ENCODE measurements at regions not wholly inside any gene's neighbourhood (a gene's known extent, or its start where the extent isn't known, plus 50 kb on each side); places are given as distances from the start of the nearest gene placed in this dataset.

GRCh38 chr9:91040371-91041215 is 239.0 kb downstream of the SYK start:
- in situ Hi-C loops (cut with MboI; ENCODE audit: low sequenced_read_pairs, unreplicated experiment), result loop anchor here (10.0 kb wide), 1 partner anchor 384 kb away; the partner anchor contains the start of gene NFIL3
- no peak for DNase-seq (ENCODE audit: low spot score)
- TF ChIP-seq, protein P1, sequence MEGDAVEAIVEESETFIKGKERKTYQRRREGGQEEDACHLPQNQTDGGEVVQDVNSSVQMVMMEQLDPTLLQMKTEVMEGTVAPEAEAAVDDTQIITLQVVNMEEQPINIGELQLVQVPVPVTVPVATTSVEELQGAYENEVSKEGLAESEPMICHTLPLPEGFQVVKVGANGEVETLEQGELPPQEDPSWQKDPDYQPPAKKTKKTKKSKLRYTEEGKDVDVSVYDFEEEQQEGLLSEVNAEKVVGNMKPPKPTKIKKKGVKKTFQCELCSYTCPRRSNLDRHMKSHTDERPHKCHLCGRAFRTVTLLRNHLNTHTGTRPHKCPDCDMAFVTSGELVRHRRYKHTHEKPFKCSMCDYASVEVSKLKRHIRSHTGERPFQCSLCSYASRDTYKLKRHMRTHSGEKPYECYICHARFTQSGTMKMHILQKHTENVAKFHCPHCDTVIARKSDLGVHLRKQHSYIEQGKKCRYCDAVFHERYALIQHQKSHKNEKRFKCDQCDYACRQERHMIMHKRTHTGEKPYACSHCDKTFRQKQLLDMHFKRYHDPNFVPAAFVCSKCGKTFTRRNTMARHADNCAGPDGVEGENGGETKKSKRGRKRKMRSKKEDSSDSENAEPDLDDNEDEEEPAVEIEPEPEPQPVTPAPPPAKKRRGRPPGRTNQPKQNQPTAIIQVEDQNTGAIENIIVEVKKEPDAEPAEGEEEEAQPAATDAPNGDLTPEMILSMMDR (IDR thresholded peaks at IDR 0.05; ENCODE audit: borderline replicate concordance, control extremely low read depth, extremely low read depth, insufficient read depth, missing control alignments), result no peak

DNA sequence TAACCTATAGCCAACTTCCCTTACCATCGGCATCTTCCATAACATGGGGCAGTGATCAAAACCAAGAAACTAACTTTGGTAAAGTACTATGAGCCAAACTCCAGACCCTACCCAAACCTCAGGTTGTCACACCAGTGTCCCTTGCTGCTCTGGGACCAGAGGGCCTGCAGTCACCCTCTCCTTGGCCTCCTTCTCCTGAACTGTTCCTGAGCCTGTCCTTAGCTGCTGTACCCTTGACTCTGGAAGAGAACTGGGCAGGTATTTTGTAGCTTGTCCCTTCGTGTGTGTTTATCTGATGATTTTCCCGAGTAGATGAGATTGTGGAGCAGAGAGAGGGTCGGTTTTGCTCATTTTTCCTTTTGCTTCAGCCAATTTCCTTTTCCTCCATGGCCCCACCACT is 240.4 kb downstream of the SYK start:
- TF ChIP-seq, protein P1 (IDR thresholded peaks at IDR 0.05; ENCODE audit: borderline replicate concordance, control extremely low read depth, extremely low read depth, insufficient read depth, missing control alignments), result no peak
- no peak for DNase-seq (ENCODE audit: low spot score)
- in situ Hi-C loops (cut with MboI; ENCODE audit: low sequenced_read_pairs, unreplicated experiment), result loop anchor here (10.0 kb wide), 1 partner anchor 383 kb away; the partner anchor contains the start of gene NFIL3

- TF ChIP-seq, protein P1 (IDR thresholded peaks at IDR 0.05; ENCODE audit: borderline replicate concordance, control extremely low read depth, extremely low read depth, insufficient read depth, missing control alignments), result no peak
- in situ Hi-C loops (cut with MboI; ENCODE audit: low sequenced_read_pairs, unreplicated experiment), result loop anchor here (10.0 kb wide), 1 partner anchor 382 kb away; the partner anchor contains the start of gene NFIL3
- DNase-seq (ENCODE audit: low spot score), result no peak
Observed at GRCh38 chr9:91042541-91042940, 240.9 kb downstream of the SYK start.

DNA sequence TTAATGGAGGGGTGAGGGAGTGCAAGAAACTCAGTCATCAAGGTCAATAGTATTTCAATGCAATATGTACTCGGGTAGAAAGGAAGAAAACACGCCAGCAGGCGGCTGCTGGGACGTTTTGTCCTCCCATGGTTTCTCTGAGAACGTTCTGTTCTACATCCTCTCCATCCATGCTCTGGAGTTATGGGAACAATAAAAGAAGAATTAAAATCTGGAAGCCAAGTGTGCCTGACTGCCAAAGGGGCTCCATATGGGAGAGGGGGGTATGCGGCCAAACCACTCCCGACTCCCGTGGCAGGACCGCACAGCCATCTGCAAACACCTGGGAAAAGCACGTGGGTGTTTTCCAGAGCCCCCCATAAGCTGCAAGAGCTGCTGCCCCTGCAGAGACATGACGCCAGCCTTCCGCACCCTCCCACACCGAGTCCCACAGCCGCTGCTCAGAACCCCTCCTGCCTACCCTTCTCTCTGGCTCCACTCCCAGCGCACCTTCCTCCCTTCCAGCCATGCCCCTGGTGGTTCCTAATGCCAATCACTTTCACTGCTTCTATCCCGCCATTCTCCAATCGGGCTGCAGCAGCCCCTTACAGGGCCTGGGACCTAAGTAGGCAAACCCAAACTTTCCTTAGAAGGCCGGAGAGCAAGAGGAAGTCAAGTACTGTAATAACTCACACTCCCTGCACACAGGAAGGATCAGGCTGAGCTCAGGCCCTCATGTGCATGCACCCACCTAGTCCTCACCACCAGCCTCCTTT is 241.6 kb downstream of the SYK start:
- in situ Hi-C loops (cut with MboI; ENCODE audit: low sequenced_read_pairs, unreplicated experiment), result loop anchor here (10.0 kb wide), 1 partner anchor 382 kb away; the partner anchor contains the start of gene NFIL3
- TF ChIP-seq, protein P1 (IDR thresholded peaks at IDR 0.05; ENCODE audit: borderline replicate concordance, control extremely low read depth, extremely low read depth, insufficient read depth, missing control alignments), result no peak
- no peak for DNase-seq (ENCODE audit: low spot score)

DNA sequence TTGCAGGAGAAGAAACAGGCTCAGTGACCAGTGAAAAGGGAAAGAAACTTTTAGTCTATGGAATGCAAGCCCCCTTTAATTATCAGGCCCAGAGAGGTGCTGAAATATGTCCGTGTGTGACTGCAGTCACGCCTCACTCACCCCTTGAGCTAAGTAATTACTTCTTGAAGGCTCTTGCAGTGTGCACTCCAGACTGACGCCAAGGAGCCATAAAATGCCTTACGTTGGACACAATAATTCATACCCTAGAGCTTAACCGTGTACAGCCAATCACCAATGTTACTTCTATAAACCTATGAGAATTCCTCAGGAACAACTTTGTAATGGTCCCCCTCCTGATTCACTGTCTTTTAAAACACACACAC is 242.2 kb downstream of the SYK start:
- in situ Hi-C loops (cut with MboI; ENCODE audit: low sequenced_read_pairs, unreplicated experiment), result loop anchor here (10.0 kb wide), 1 partner anchor 381 kb away; the partner anchor contains the start of gene NFIL3
- no peak for DNase-seq (ENCODE audit: low spot score)
- TF ChIP-seq, protein P1 (IDR thresholded peaks at IDR 0.05; ENCODE audit: borderline replicate concordance, control extremely low read depth, extremely low read depth, insufficient read depth, missing control alignments), result no peak

DNA sequence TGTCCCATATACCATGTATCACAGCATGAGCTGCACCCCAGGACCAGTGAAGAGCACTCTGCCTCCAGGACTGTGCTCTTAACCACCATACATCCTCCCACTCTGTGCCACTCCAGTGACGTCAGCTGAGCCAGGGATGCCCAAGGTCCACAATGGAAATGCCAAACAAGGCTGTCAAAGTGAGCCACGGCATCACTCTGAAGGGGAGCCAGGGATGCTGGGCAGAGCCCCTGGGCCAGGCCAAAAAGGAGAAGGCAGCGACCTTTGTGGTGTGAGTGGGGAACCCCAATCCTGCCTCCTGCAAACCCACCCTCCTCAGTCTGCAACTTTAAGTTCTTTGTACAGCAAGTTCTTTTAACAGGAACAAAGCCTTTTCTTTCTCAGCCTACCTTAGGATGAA is 242.7 kb downstream of the SYK start:
- in situ Hi-C loops (cut with MboI; ENCODE audit: low sequenced_read_pairs, unreplicated experiment), result loop anchor here (10.0 kb wide), 1 partner anchor 380 kb away; the partner anchor contains the start of gene NFIL3
- no peak for DNase-seq (ENCODE audit: low spot score)

More for the DNA sequence above, 242.7 kb downstream of the SYK start:
- TF ChIP-seq, protein P1 (IDR thresholded peaks at IDR 0.05; ENCODE audit: borderline replicate concordance, control extremely low read depth, extremely low read depth, insufficient read depth, missing control alignments), result no peak
